Activated naive CD4-positive, alpha-beta T cell treated with anti-CD3 and anti-CD28 coated beads, Interleukin-2, amount 50 U/mL, for 72 hours (primary cell): ENCODE measurements at regions not wholly inside any gene's neighbourhood (a gene's known extent, or its start where the extent isn't known, plus 50 kb on each side); places are given as distances from the start of the nearest gene placed in this dataset.

ENCODE experiments used
- ATAC-seq, 2 donors: fragments of 150-1000 bp; cut with Tn5 transposase; 2 replicates each; pipeline ENCODE4 v1.10.0; 2021; ENCODE audit warnings: mild to moderate bottlenecking in 2 of 2, moderate library complexity in 2 of 2
- DNase-seq, 2 donors: peaks; one replicate each; pipeline ENCODE4 v3.0.0; 2021 to 2022; ENCODE audit warnings: low spot score in 2 of 2
- H3K27ac Mint-ChIP-seq, 2 donors: one replicate each; pipeline ENCODE4 v1.8.0; 2022; ENCODE audit warnings: mild to moderate bottlenecking in 2 of 2, mixed read lengths in 2 of 2
- H3K36me3 Mint-ChIP-seq, 2 donors: one replicate each; pipeline ENCODE4 v1.8.0; 2022; ENCODE audit warnings: mixed read lengths in 2 of 2
- H3K9me3 Mint-ChIP-seq, 2 donors: one replicate each; pipeline ENCODE4 v1.8.0; 2022; ENCODE audit warnings: mixed read lengths in 2 of 2

DNA sequence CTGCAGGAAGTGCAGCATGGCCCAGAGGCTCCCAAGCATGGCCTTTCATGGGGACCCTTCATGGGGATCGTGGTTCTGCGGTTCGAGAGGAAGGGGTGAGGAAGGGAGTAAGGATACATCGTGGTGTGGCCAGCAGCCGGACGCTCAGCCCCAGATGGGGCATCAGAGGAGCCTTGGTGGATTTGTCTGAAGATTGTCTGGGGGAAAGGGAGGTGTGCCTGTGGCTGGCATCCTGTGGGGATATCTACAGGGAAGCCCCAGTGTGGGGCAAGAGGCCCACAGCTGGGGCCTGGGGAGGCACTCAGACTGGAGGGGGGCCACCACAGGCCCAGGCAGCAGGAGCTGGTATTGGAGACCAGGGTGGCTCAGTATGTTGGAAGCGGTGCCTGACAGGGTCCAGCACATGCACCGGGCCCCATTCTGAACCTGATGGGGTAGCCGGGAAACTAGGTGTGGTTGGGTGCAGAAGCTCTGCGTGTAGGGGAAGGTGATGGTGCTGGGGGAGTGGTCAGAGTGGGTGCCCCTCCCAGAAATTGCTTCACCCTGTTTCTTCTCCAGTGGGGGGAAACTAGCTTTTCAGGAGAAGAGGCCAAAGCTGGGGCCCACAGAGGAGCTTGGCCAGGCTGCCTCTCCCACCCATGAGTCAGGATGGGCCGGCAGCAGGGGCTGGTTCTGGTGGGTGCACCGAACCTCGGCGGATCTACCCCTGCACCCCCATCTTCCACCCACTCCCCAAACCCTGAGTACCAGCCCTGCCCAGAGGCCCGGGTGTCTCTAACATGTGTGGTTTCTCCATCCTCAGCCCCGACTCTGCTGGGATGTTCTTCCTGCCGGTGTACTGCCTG lies 274.4 kb upstream of the HDAC4 start:
- H3K27ac Mint-ChIP-seq = no peak overlapping the region
- no peak for ATAC-seq
- DNase-seq = no peak

GRCh38 chr2:239674101-239674980 lies 273.5 kb upstream of the HDAC4 start:
- no peak overlapping the region for H3K27ac Mint-ChIP-seq
- no peaks in the 10 kb centered on the region for H3K9me3 Mint-ChIP-seq
- no peaks in the 10 kb centered on the region for H3K36me3 Mint-ChIP-seq
- no peak for ATAC-seq
- DNase-seq = no peak

More for the DNA sequence above, 274.4 kb upstream of the HDAC4 start:
- no peaks in the 10 kb centered on the region for H3K9me3 Mint-ChIP-seq
- H3K36me3 Mint-ChIP-seq = no peaks in the 10 kb centered on the region

DNA sequence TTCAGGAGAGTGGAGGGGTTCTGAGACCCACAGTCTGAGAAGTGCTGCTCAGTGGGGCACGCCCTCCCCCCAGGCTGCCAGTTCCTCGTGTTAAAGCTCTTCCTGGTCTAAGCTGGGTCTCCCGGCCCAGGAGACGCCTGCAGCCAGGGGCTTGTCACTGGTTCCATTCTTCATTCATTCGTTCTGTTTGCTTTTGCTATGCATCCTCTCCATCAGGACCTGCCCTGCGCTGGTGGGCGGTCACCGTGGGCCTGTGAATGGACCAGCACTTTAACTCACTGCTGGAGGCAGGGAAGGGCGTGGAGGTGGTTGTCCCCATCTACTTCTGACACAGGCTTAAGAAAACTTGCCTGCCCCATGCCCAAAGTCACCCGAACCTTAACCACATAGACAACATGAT lies 272.8 kb upstream of the HDAC4 start:
- H3K36me3 Mint-ChIP-seq = no peaks in the 10 kb centered on the region
- ATAC-seq (no peak), DNase-seq (no peak)
- H3K9me3 Mint-ChIP-seq = no peaks in the 10 kb centered on the region
- H3K27ac Mint-ChIP-seq = no peak overlapping the region

DNA sequence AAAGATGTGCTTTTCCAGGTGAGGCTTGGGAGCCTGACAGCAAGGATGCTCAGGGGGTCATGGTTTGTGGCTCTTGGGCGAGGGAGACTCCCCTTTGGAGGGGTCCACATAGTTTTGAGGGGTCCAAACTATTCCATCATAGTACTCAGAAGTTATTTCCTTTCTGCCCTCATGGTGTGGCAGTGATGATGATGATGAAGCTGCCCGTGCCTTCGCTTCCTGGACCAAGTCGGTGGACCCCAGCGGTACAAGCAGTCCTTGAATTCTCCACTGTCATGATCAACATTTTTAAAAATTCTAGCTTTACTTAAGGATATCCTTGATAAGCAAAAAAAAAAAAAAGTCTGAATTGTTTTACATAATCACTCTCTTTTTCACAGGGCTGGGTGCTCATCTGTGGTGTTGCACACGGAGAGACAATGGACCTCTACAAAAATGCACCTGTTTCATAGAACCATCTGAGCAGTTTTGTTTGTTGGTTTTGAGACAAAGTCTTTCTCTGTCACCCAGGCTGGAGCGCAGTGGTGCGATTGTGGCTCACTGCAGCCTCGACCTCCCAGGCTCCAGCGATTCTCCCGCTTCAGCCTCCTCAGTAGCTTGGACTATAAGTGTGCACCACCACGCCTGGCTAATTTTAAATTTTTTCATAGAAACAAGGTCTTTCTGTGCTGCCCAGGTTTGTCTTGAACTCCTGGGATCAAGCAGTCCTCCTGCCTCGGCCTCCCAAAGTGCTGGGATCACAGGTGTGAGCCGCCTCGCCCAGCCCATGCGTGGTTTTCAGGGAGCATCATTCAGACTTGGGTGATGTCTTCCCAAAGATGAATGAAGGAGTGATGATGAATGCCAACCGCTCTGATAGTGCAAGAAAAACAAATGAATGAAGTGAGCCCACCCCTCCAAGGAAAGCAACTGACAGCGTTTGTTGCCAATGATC lies 271.4 kb upstream of the HDAC4 start:
- no peak overlapping the region for H3K27ac Mint-ChIP-seq

GRCh38 chr2:239671471-239671870 lies 270.7 kb upstream of the HDAC4 start:
- DNase-seq (no peak), ATAC-seq (no peak)
- Mint-ChIP-seq H3K36me3 (no peaks in the 10 kb centered on the region), H3K9me3 (no peaks in the 10 kb centered on the region), H3K27ac (no peak overlapping the region)

More for the DNA sequence above, 271.4 kb upstream of the HDAC4 start:
- Mint-ChIP-seq H3K9me3 (no peaks in the 10 kb centered on the region), H3K36me3 (no peaks in the 10 kb centered on the region)
- ATAC-seq (no peak), DNase-seq (no peak)

DNA sequence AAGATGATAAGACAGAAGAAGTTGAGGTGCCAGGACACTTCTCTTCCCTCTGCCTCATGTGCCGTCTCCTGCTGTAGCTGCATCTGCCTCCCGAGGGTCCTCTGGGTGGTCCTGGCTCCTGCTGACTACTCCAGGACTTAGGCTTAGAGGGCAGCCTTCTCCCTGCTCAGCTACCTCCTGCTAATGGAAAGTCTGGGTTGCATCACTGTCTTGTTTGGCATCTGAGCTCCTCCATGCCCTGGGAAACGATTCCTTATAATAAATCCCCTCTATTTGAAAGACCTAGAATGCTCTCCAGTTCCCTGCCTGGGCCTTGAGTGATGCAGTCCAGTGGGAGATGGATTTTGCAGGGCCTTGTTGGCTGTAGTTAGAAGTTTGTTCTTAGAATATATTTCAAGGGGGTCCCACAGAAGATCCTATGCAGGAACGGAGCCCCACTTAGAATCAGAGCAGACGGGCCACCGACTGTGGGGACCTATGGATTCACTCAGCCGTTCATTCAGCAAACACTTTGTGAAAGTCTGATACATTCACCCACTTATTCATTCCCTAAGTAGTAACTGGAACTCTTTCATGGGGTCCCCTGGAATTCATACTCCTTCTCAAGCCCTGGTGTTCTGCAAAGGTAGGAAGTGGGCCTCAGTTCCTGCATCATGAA lies 269.8 kb upstream of the HDAC4 start:
- Mint-ChIP-seq H3K27ac (no peak overlapping the region), H3K9me3 (no peaks in the 10 kb centered on the region), H3K36me3 (no peaks in the 10 kb centered on the region)
- no peak for ATAC-seq
- DNase-seq = no peak

DNA sequence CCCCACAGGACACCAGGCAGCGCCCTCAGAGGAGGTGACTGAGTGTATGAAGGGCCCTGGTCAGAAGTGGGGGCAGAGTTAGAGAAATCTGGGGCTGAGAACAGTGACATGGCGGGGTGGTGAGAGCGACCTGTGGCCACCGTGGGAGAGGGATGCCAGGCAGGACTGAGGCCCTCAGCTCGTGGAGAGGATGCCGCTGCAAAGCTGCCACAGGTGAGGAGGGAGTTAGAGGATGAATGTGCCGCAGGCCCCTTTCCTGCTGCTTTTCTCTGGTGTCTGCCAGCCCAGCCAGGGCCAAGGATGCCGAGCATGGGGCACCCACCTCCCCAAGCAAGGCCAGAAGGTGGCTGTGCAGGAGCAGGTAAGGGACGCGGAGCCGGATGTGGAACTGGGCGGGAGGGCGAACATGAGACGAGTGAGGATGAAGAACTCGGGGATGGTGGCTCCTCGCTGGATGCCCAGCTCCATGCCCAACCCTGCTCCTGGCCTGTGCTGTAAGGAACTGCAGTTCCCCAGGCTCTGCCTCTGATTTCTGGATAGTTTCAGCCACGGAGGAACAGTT lies 269.2 kb upstream of the HDAC4 start:
- ATAC-seq (no peak), DNase-seq (no peak)
- Mint-ChIP-seq H3K36me3 (no peaks in the 10 kb centered on the region), H3K9me3 (no peaks in the 10 kb centered on the region), H3K27ac (no peak overlapping the region)

DNA sequence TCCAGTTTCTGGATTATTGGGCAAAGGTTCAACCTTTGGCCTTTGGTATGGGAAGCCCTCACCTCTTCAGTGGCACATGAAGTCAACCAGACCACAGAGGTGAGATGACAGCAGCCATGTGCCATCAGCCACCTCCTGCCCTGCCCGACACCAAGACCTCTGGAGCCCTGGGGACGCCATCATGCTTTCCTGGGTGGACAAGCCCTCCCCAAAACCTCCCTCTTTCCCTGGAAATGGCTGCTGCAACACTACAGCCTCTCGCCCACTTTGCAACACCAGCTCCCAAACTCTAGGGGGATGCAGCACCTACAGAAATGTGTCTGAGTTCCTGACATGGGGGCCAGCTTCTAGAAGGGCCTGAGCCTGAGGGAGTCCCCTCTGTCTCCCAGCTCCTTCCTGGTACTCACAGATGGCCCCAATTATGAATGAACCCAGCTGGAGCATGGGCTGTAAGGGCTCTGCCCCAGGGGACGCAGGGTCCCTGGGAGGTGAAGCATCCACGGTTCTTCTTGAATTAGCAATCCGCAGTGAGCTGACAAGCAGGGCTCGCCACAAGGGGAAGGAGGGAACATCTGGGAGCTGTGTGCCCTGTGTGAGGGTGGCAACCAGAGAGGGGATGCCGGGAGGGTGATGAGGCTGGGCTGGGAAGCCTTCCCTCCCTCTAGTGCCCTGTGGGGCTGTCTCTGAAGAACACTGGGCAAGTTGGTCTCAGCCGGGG lies 268.5 kb upstream of the HDAC4 start:
- H3K9me3 Mint-ChIP-seq = no peaks in the 10 kb centered on the region
- no peak for ATAC-seq
- no peaks in the 10 kb centered on the region for H3K36me3 Mint-ChIP-seq
- no peak overlapping the region for H3K27ac Mint-ChIP-seq
- no peak for DNase-seq

DNA sequence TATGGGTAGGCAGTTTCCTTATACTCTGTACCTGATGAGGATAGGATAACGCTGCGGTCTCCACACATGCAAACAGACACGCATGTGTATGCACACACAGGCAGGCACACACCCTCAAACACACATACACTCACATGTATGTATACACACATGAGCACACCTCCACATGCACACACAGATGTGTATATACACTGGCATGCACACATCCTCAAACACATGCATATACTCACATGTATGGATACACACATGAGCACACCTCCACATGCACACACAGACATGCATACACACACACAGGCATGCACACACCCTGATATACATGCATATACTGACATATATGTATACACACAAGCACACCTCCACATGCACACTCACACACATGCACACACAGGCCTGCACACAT lies 267.8 kb upstream of the HDAC4 start:
- H3K9me3 Mint-ChIP-seq = no peaks in the 10 kb centered on the region
- no peak overlapping the region for H3K27ac Mint-ChIP-seq
- DNase-seq (no peak), ATAC-seq (no peak)
- H3K36me3 Mint-ChIP-seq = no peaks in the 10 kb centered on the region

GRCh38 chr2:239668042-239668441 lies 267.2 kb upstream of the HDAC4 start:
- ATAC-seq = no peak
- no peak overlapping the region for H3K27ac Mint-ChIP-seq
- H3K36me3 Mint-ChIP-seq = no peaks in the 10 kb centered on the region
- DNase-seq = no peak
- H3K9me3 Mint-ChIP-seq = no peaks in the 10 kb centered on the region

DNA sequence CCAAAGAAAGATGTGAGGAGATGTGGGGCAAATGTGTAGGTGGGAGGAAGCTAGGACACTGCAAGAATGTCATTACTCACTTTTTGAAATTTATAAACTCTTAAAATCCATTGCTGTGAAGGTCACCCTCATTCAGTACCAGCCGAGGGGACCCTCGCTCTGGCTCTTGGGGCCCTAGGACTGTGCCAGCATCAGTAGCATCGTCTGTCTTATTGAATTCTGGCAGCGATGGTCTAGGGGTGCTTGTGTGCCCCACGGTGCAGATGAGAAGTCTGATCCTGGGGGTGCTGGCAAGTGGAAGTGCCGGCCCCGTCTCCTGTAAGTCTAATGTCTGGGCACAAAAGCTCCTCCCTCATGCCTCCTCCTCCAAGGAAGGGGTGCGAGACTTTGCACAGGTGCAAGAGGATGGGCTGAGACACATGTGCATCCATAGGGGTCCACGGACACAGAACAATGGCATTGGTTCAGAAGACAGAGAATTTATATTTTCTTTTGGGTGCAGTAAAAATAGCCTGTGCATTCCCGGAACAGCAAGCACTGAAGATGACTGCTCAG lies 266.7 kb upstream of the HDAC4 start:
- Mint-ChIP-seq H3K27ac (no peak overlapping the region), H3K9me3 (no peaks in the 10 kb centered on the region), H3K36me3 (no peaks in the 10 kb centered on the region)
- ATAC-seq (no peak), DNase-seq (no peak)

DNA sequence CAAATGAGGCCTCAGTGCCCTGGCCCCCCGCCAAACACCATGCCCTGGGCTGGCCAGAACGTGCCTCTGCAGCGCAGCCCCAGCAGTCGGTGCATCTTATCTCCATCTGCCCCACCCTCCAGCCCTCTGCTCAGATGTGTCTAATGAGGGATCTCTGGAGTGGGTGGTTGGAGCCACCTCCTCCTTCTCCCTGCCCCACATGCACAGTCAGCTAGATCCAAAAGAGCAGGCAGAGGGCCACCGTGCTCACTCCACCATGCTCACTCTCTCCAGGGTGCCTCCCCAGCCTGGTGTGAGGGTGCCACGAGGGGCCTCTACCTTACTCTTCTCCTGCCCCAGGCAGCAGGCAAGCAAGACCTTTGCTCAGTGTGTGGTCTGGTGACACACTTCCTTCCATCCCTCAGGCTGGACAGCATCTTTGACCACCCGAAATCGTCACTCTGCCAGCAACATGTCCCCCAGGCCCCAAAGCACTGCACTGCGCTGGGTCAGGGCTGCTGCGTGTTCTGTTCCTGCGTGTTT lies 266.1 kb upstream of the HDAC4 start:
- no peak for ATAC-seq
- Mint-ChIP-seq H3K9me3 (no peaks in the 10 kb centered on the region), H3K27ac (peak overlapping the region in 1 of 2 donors; percentile 72), H3K36me3 (no peaks in the 10 kb centered on the region)
- no peak for DNase-seq

DNA sequence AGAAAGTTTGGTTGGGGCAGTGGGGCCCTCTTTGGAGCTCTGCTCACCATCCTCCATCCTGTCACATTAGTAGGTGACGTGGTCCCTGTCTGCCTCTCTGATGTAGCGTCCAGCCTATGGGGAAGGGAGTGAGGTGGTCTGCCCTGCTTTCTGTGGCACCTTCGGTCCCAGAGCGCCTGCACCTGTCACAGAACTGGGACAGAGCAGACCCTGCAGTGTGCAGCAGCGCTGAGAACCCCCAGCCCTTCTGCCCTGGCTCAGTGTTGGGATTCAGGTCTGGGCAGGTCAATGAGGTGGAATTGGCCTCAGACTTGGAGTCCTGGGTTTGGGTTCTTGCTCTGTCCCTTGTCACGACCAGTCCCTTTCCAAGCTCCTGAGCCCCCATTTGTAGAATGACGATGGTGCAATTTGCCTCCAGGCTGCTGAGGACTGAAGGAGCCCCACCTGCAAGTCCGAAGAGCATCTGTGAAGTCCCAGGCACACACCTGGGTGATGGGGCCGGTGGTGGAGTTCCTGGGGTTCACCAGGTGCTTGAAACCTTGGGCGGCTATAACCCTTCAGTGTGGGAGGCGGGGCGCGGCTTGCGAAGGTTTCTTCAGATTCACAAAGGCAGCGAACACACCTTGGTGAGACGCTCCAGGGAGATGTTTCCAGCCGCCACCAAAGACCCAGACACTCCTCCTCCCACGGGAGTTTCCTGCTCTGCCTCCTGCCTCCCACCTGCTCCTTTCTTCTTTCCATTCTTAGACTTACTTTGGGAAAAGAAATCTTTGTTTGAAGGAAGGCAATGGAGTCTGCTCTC lies 265.4 kb upstream of the HDAC4 start:
- Mint-ChIP-seq H3K36me3 (no peaks in the 10 kb centered on the region), H3K9me3 (no peaks in the 10 kb centered on the region), H3K27ac (peak overlapping the region in 1 of 2 donors; percentile 72)
- no peak for ATAC-seq
- no peak for DNase-seq

- ATAC-seq = no peak
- Mint-ChIP-seq H3K27ac (no peak overlapping the region), H3K36me3 (no peaks in the 10 kb centered on the region), H3K9me3 (no peaks in the 10 kb centered on the region)
- no peak for DNase-seq
Measured at GRCh38 chr2:239664216-239664810, 263.5 kb upstream of the HDAC4 start.
